ENCODE measurements at regions not wholly inside any gene's neighbourhood (a gene's known extent, or its start where the extent isn't known, plus 50 kb on each side); places are given as distances from the start of the nearest gene placed in this dataset.
"Not testable (repeated sequence)": the region's sequence is repeated elsewhere in the genome, so short reads cannot be mapped to it uniquely, and the experiment has no call there.

GRCh38 chr17:54196751-54197150 lies 374.0 kb downstream of the KIF2B start:
- no peak for DNase-seq

- DNase-seq = not testable (repeated sequence)
These were observed 378.7 kb downstream of the KIF2B start for GRCh38 chr17:54201380-54201779.

- DNase-seq = no peak
These were observed 398.1 kb downstream of the KIF2B start for GRCh38 chr17:54220829-54221228.

GRCh38 chr17:54221499-54221898 lies 398.8 kb downstream of the KIF2B start:
- no peak for DNase-seq

- DNase-seq = no peak
These were observed 412.8 kb downstream of the KIF2B start for GRCh38 chr17:54235571-54235970.

GRCh38 chr17:54237911-54238515 lies 415.3 kb downstream of the KIF2B start:
- DNase-seq = no peak

- no peak for DNase-seq
These were observed 416.6 kb downstream of the KIF2B start for GRCh38 chr17:54239291-54239690.

- no peak for DNase-seq
These were observed 433.0 kb downstream of the KIF2B start for GRCh38 chr17:54255696-54256095.

- DNase-seq = no peak
These were observed 433.7 kb downstream of the KIF2B start for GRCh38 chr17:54256401-54256929.

- no peak for DNase-seq
These were observed 434.7 kb downstream of the KIF2B start for GRCh38 chr17:54257440-54257839.

- DNase-seq = no peak
These were observed 436.7 kb downstream of the KIF2B start for GRCh38 chr17:54259476-54259875.

- DNase-seq = no peak
These were observed 438.7 kb downstream of the KIF2B start for GRCh38 chr17:54261465-54261864.

- DNase-seq = no peak
These were observed 447.2 kb downstream of the KIF2B start for GRCh38 chr17:54269881-54270280.

GRCh38 chr17:54270499-54270898 lies 447.8 kb downstream of the KIF2B start:
- no peak for DNase-seq

- DNase-seq = no peak
These were observed 455.1 kb downstream of the KIF2B start for GRCh38 chr17:54277868-54278267.

- no peak for DNase-seq
These were observed 458.0 kb downstream of the KIF2B start for GRCh38 chr17:54280741-54281140.

- DNase-seq = no peak
These were observed 460.2 kb downstream of the KIF2B start for GRCh38 chr17:54282886-54283285.

GRCh38 chr17:54307351-54307750 lies 484.6 kb downstream of the KIF2B start:
- no peak for DNase-seq

- DNase-seq = no peak
These were observed 502.1 kb downstream of the KIF2B start for GRCh38 chr17:54324813-54325212.

- DNase-seq = no peak
These were observed 517.0 kb downstream of the KIF2B start for GRCh38 chr17:54339731-54340130.

- DNase-seq = no peak
These were observed 524.8 kb downstream of the KIF2B start for GRCh38 chr17:54347495-54347894.

- no peak for DNase-seq
These were observed 525.5 kb downstream of the KIF2B start for GRCh38 chr17:54348234-54348633.

GRCh38 chr17:54353789-54354525 lies 531.2 kb downstream of the KIF2B start:
- no peak for DNase-seq

GRCh38 chr17:54361073-54361472 lies 538.3 kb downstream of the KIF2B start:
- not testable (repeated sequence) for DNase-seq

- DNase-seq = no peak
These were observed 531.7 kb upstream of the TOM1L1 start for GRCh38 chr17:54368906-54369305.

Measured in NCI-H187 (cell line).